ENCODE measurements at regions not wholly inside any gene's neighbourhood (a gene's known extent, or its start where the extent isn't known, plus 50 kb on each side); places are given as distances from the start of the nearest gene placed in this dataset.

DNA sequence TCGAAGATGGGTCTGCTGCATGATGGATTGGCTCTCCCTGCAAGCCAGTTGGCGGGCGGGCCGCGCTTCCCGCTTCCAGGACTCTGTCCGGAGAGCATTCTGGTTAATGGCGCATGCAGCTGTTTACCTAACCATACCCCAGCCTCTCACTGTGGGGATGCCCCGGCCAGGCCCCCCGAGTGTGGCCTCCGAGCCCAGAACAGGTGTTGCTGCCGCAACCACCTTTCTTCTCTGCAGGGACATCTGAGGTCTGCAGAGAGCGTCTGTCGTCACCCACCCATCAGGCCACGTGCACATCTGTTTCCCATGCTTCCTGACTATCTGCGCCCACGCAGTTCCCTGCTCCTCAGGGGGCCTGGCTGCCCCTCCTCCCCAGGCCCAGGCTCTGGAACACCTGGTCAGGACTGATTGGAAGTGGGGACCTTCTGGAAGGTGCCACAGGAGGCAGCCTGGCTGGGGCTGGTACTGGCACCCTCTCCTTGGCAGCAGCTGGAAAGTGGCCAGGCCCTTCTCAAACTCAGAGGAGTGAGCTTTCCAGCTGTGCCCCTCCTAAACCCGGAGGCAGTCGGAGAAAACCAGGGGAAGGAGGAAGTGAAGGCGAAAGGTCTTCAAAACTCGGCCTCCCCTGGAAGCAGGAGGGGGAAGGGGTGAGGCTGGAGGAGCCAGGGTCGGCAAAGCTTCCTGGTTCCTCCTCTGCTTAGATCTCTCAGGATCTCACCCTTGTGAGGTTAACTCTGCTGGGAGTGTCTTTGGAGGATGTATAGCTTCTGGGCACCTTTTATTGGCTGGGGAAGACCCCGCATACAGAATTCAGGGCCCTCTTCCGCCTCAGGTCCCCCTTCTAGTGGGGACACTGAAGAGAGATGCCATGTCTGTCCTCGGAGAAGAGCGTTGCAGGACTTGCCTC lies 64.5 kb upstream of the CIBAR2 start:
- in situ Hi-C loops (cut with MboI): no loop called here
- Histone ChIP-seq H3K27me3 (replicated peaks; ENCODE audit: insufficient read depth) (no peaks in the 10 kb centered on the region), H3K9ac (peak overlapping the region; percentile 47; the same call in 1 of the 2 replicates), H3K36me3 (ENCODE audit: low read depth) (no peaks in the 10 kb centered on the region), H4K20me1 (ENCODE audit: insufficient read depth) (no peaks in the 10 kb centered on the region), H3K4me3 (no peak overlapping the region), H3K9me2 (ENCODE audit: insufficient read depth) (no peaks in the 10 kb centered on the region), H3K9me3 (ENCODE audit: low read depth) (no peaks in the 10 kb centered on the region), H3F3A (ENCODE audit: insufficient read depth) (peaks cover 30% of the 10 kb centered on the region), H2AFZ (no peak overlapping the region), H3K27ac (no peak overlapping the region), H3K79me2 (ENCODE audit: insufficient read depth) (peaks cover 93% of the 10 kb centered on the region), H3K4me2 (ENCODE audit: unreplicated experiment) (no peak overlapping the region), H3K4me1 (ENCODE audit: insufficient read depth) (peaks cover 43% of the 10 kb centered on the region)
- peak; percentile 56 for DNase-seq
- TF ChIP-seq EZH2phosphoT487 (IDR thresholded peaks at IDR 0.05; ENCODE audit: insufficient read depth, low read depth) (no peak), EZH2 (IDR thresholded peaks at IDR 0.05; ENCODE audit: insufficient read depth, poor library complexity, severe bottlenecking) (no peak)
- WGBS, 2 experiments (ENCODE audit: low coverage in 1 of 2, low lambda C conversion rate in 2 of 2, missing lambda C conversion rate in 2 of 2): 68 to 70% methylated on average over 25 to 26 of the region's 26 CpGs

DNA sequence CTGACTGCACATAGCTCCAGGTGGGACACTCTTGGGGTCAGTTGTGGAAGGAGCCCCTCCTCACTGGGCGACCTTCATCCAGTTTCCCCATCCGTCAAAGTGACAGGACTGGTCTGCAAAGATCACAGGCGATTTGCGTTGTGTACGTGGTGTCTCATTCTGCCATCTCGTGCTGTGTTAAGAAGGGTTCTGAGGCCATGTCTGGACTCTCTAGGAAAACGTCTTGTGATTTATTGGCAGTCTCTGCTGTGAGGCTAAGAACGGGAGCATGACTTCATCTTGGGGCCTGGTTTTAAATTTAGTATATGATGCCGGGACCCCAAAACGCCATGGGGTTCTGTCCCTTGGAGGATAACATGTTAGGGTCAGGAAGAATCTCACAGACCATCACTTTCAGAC lies 65.2 kb upstream of the CIBAR2 start:
- Histone ChIP-seq H3K79me2 (ENCODE audit: insufficient read depth) (peaks cover 93% of the 10 kb centered on the region), H3K9ac (no peak overlapping the region), H3K4me2 (ENCODE audit: unreplicated experiment) (no peak overlapping the region), H3K9me2 (ENCODE audit: insufficient read depth) (no peaks in the 10 kb centered on the region), H3K27ac (no peak overlapping the region), H3K4me1 (ENCODE audit: insufficient read depth) (peaks cover 43% of the 10 kb centered on the region), H3K9me3 (ENCODE audit: low read depth) (no peaks in the 10 kb centered on the region), H3F3A (ENCODE audit: insufficient read depth) (peaks cover 23% of the 10 kb centered on the region), H2AFZ (no peak overlapping the region), H4K20me1 (ENCODE audit: insufficient read depth) (no peaks in the 10 kb centered on the region), H3K4me3 (no peak overlapping the region), H3K27me3 (replicated peaks; ENCODE audit: insufficient read depth) (no peaks in the 10 kb centered on the region), H3K36me3 (ENCODE audit: low read depth) (no peaks in the 10 kb centered on the region)
- whole genome bisulfite sequencing, 2 experiments (ENCODE audit: low coverage in 1 of 2, low lambda C conversion rate in 2 of 2, missing lambda C conversion rate in 2 of 2): 69 to 76% methylated on average over 10 of the region's 10 CpGs
- no peak for DNase-seq
- in situ Hi-C loops (cut with MboI): no loop called here
- TF ChIP-seq EZH2 (IDR thresholded peaks at IDR 0.05; ENCODE audit: insufficient read depth, poor library complexity, severe bottlenecking) (no peak), EZH2phosphoT487 (IDR thresholded peaks at IDR 0.05; ENCODE audit: insufficient read depth, low read depth) (no peak)

DNA sequence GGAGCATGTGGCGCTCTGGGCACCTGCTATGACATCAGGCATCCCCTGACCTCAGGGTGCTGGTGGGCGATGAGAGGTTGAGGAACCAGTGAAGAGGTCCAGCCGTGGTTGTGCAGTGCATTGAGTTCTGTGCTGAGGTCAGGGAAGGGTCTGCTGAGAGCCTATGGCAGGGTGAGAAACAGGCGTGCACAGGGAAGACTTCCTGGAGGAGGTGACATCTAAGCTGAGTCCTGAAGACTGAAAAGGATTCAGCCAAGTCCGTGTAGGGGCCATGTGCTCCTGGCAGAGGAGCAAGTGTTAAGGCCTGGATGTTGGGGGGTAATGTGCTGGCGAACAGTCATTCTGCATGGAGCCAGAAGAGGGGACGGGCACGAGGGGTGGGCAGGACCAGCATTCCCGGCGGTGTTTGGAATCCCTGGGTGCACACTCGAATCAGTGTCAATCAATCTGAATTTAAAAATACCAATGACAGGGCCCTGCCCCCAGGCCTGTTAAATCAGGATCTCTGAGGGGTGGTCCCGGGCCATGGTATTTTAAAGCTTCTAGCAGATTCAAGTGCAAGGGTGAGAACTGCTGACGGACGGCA lies 65.8 kb upstream of the CIBAR2 start:
- Histone ChIP-seq H2AFZ (no peak overlapping the region), H4K20me1 (ENCODE audit: insufficient read depth) (no peaks in the 10 kb centered on the region), H3K9me3 (ENCODE audit: low read depth) (no peaks in the 10 kb centered on the region), H3K4me3 (no peak overlapping the region), H3K4me1 (ENCODE audit: insufficient read depth) (peaks cover 40% of the 10 kb centered on the region), H3K27ac (no peak overlapping the region), H3F3A (ENCODE audit: insufficient read depth) (peaks cover 16% of the 10 kb centered on the region), H3K4me2 (ENCODE audit: unreplicated experiment) (no peak overlapping the region), H3K36me3 (ENCODE audit: low read depth) (no peaks in the 10 kb centered on the region), H3K9ac (no peak overlapping the region), H3K27me3 (replicated peaks; ENCODE audit: insufficient read depth) (no peaks in the 10 kb centered on the region), H3K79me2 (ENCODE audit: insufficient read depth) (peaks cover 96% of the 10 kb centered on the region), H3K9me2 (ENCODE audit: insufficient read depth) (no peaks in the 10 kb centered on the region)
- WGBS, 2 experiments (ENCODE audit: low coverage in 1 of 2, low lambda C conversion rate in 2 of 2, missing lambda C conversion rate in 2 of 2): 95 to 97% methylated on average over 13 to 14 of the region's 14 CpGs
- in situ Hi-C loops (cut with MboI): no loop called here
- TF ChIP-seq EZH2 (IDR thresholded peaks at IDR 0.05; ENCODE audit: insufficient read depth, poor library complexity, severe bottlenecking): no peak
- TF ChIP-seq EZH2phosphoT487 (IDR thresholded peaks at IDR 0.05; ENCODE audit: insufficient read depth, low read depth): no peak
- DNase-seq: no peak

DNA sequence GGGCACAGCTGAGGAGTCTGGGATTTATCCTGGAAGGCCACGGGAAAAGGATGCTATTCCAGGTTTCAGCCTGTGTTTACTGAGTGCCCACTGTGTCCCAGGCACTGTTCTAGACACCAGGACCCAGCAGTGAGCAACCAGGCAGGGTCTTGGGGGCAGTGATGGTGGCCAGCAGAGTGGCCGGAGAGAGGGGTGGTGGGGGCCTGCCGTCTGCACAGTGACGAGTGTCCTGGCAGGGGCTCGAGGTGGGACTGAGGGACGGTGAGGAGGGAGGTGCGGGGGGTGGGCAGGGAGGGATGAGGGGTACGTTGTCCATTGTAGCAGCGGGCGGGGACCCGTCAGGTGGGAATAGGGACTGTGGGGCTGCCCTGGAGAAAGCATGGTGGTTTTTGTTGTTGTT lies 66.3 kb upstream of the CIBAR2 start:
- Histone ChIP-seq H3K9ac (no peak overlapping the region), H3K36me3 (ENCODE audit: low read depth) (0 out of 2 replicates have a peak, but pooled peaks cover 2% of the 10 kb centered on the region), H4K20me1 (ENCODE audit: insufficient read depth) (no peaks in the 10 kb centered on the region), H3F3A (ENCODE audit: insufficient read depth) (peaks cover 11% of the 10 kb centered on the region), H3K27me3 (replicated peaks; ENCODE audit: insufficient read depth) (no peaks in the 10 kb centered on the region), H3K79me2 (ENCODE audit: insufficient read depth) (peaks cover 97% of the 10 kb centered on the region), H3K9me2 (ENCODE audit: insufficient read depth) (no peaks in the 10 kb centered on the region), H2AFZ (no peak overlapping the region), H3K9me3 (ENCODE audit: low read depth) (no peaks in the 10 kb centered on the region), H3K4me1 (ENCODE audit: insufficient read depth) (peaks cover 36% of the 10 kb centered on the region), H3K4me3 (no peak overlapping the region), H3K27ac (no peak overlapping the region), H3K4me2 (ENCODE audit: unreplicated experiment) (no peak overlapping the region)
- in situ Hi-C loops (cut with MboI): no loop called here
- TF ChIP-seq EZH2 (IDR thresholded peaks at IDR 0.05; ENCODE audit: insufficient read depth, poor library complexity, severe bottlenecking): no peak
- TF ChIP-seq EZH2phosphoT487 (IDR thresholded peaks at IDR 0.05; ENCODE audit: insufficient read depth, low read depth): no peak
- WGBS, 2 experiments (ENCODE audit: low coverage in 1 of 2, low lambda C conversion rate in 2 of 2, missing lambda C conversion rate in 2 of 2): 98 to 99% methylated on average over 3 to 11 of the region's 11 CpGs
- DNase-seq: no peak
